ENCODE measurements at regions not wholly inside any gene's neighbourhood (a gene's known extent, or its start where the extent isn't known, plus 50 kb on each side); places are given as distances from the start of the nearest gene placed in this dataset.
"Not testable (repeated sequence)": the region's sequence is repeated elsewhere in the genome, so short reads cannot be mapped to it uniquely, and the experiment has no call there.

- ATAC-seq; H3K27ac Mint-ChIP-seq; DNase-seq (ENCODE audit: low spot score in 2 of 2): not testable (repeated sequence)
- H3K9me3 Mint-ChIP-seq = peaks cover 27 to 29% of the 10 kb centered on the region in 2 donors
- H3K36me3 Mint-ChIP-seq = peaks cover 28 to 32% of the 10 kb centered on the region in 2 donors
Observed at GRCh38 chr1:65554086-65554764, 133.8 kb downstream of the LEPR start.

- ATAC-seq (no peak), DNase-seq (ENCODE audit: low spot score in 2 of 2) (no peak)
- Mint-ChIP-seq H3K27ac (no peak overlapping the region), H3K9me3 (peaks cover 27 to 29% of the 10 kb centered on the region in 2 donors), H3K36me3 (peaks cover 28 to 32% of the 10 kb centered on the region in 2 donors)
Observed at GRCh38 chr1:65554829-65555228, 134.4 kb downstream of the LEPR start.

GRCh38 chr1:65558215-65558614 lies 137.7 kb downstream of the LEPR start:
- ATAC-seq = no peak
- Mint-ChIP-seq H3K9me3 (peaks cover 7 to 8% of the 10 kb centered on the region in 2 donors), H3K36me3 (peaks cover 6 to 8% of the 10 kb centered on the region in 2 donors), H3K27ac (no peak overlapping the region)
- no peak for DNase-seq (ENCODE audit: low spot score in 2 of 2)

GRCh38 chr1:65564493-65564892 lies 144.0 kb downstream of the LEPR start:
- DNase-seq (ENCODE audit: low spot score in 2 of 2) (no peak), ATAC-seq (no peak)
- no peak overlapping the region for H3K27ac Mint-ChIP-seq
- peaks cover 0 to 5% of the 10 kb centered on the region in 2 donors for H3K36me3 Mint-ChIP-seq
- peaks cover 0 to 3% of the 10 kb centered on the region in 2 donors for H3K9me3 Mint-ChIP-seq

- Mint-ChIP-seq H3K27ac (no peak overlapping the region), H3K9me3 (peaks cover 0 to 3% of the 10 kb centered on the region in 2 donors), H3K36me3 (peaks cover 0 to 5% of the 10 kb centered on the region in 2 donors)
- ATAC-seq = no peak
- DNase-seq (ENCODE audit: low spot score in 2 of 2) = no peak
Observed at GRCh38 chr1:65568285-65568684, 147.8 kb downstream of the LEPR start.

- ATAC-seq = no peak
- no peak overlapping the region for H3K27ac Mint-ChIP-seq
- H3K36me3 Mint-ChIP-seq = peaks cover 0 to 5% of the 10 kb centered on the region in 2 donors
- DNase-seq (ENCODE audit: low spot score in 2 of 2) = no peak
- peaks cover 0 to 3% of the 10 kb centered on the region in 2 donors for H3K9me3 Mint-ChIP-seq
Observed at GRCh38 chr1:65572701-65573421, 152.4 kb downstream of the LEPR start.

- no peak for ATAC-seq
- Mint-ChIP-seq H3K36me3 (no peaks in the 10 kb centered on the region), H3K9me3 (no peaks in the 10 kb centered on the region), H3K27ac (no peak overlapping the region)
- DNase-seq (ENCODE audit: low spot score in 2 of 2) = no peak
Observed at GRCh38 chr1:65577278-65577677, 156.8 kb downstream of the LEPR start.

GRCh38 chr1:65577982-65578381 lies 157.5 kb downstream of the LEPR start:
- ATAC-seq; H3K27ac Mint-ChIP-seq; H3K36me3 Mint-ChIP-seq; H3K9me3 Mint-ChIP-seq; DNase-seq (ENCODE audit: low spot score in 2 of 2): not testable (repeated sequence)

GRCh38 chr1:65581119-65581518 lies 160.7 kb downstream of the LEPR start:
- Mint-ChIP-seq H3K27ac (no peak overlapping the region), H3K9me3 (no peaks in the 10 kb centered on the region), H3K36me3 (no peaks in the 10 kb centered on the region)
- ATAC-seq (no peak), DNase-seq (ENCODE audit: low spot score in 2 of 2) (no peak)

GRCh38 chr1:65584399-65584798 lies 163.9 kb downstream of the LEPR start:
- ATAC-seq = no peak
- H3K9me3 Mint-ChIP-seq = no peaks in the 10 kb centered on the region
- no peaks in the 10 kb centered on the region for H3K36me3 Mint-ChIP-seq
- DNase-seq (ENCODE audit: low spot score in 2 of 2) = no peak
- no peak overlapping the region for H3K27ac Mint-ChIP-seq

- no peak for DNase-seq (ENCODE audit: low spot score in 2 of 2)
- Mint-ChIP-seq H3K36me3 (peaks cover 0 to 4% of the 10 kb centered on the region in 2 donors), H3K9me3 (peaks cover 0 to 6% of the 10 kb centered on the region in 2 donors), H3K27ac (no peak overlapping the region)
- no peak for ATAC-seq
Observed at GRCh38 chr1:65590279-65590678, 169.8 kb downstream of the LEPR start.

GRCh38 chr1:65593516-65593915 lies 173.0 kb downstream of the LEPR start:
- Mint-ChIP-seq H3K27ac (no peak overlapping the region), H3K36me3 (peaks cover 0 to 4% of the 10 kb centered on the region in 2 donors), H3K9me3 (peaks cover 0 to 6% of the 10 kb centered on the region in 2 donors)
- ATAC-seq = no peak
- no peak for DNase-seq (ENCODE audit: low spot score in 2 of 2)

- no peaks in the 10 kb centered on the region for H3K9me3 Mint-ChIP-seq
- H3K27ac Mint-ChIP-seq = no peak overlapping the region
- H3K36me3 Mint-ChIP-seq = no peaks in the 10 kb centered on the region
- DNase-seq (ENCODE audit: low spot score in 2 of 2) (no peak), ATAC-seq (no peak)
Observed at GRCh38 chr1:65595724-65596123, 175.3 kb downstream of the LEPR start.

- H3K9me3 Mint-ChIP-seq = no peaks in the 10 kb centered on the region
- no peaks in the 10 kb centered on the region for H3K36me3 Mint-ChIP-seq
- DNase-seq (ENCODE audit: low spot score in 2 of 2) (no peak), ATAC-seq (no peak)
- H3K27ac Mint-ChIP-seq = no peak overlapping the region
Observed at GRCh38 chr1:65596768-65597167, 176.3 kb downstream of the LEPR start.

GRCh38 chr1:65605621-65606020 lies 185.2 kb downstream of the LEPR start:
- no peak for ATAC-seq
- H3K36me3 Mint-ChIP-seq = no peaks in the 10 kb centered on the region
- DNase-seq (ENCODE audit: low spot score in 2 of 2) = no peak
- H3K9me3 Mint-ChIP-seq = no peaks in the 10 kb centered on the region
- no peak overlapping the region for H3K27ac Mint-ChIP-seq

GRCh38 chr1:65606426-65606825 lies 186.0 kb downstream of the LEPR start:
- Mint-ChIP-seq H3K36me3 (no peaks in the 10 kb centered on the region), H3K27ac (no peak overlapping the region), H3K9me3 (no peaks in the 10 kb centered on the region)
- ATAC-seq (no peak), DNase-seq (ENCODE audit: low spot score in 2 of 2) (no peak)

- Mint-ChIP-seq H3K27ac (no peak overlapping the region), H3K36me3 (no peaks in the 10 kb centered on the region), H3K9me3 (no peaks in the 10 kb centered on the region)
- DNase-seq (ENCODE audit: low spot score in 2 of 2) (no peak), ATAC-seq (no peak)
Observed at GRCh38 chr1:65613884-65614283, 178.8 kb upstream of the PDE4B start.

GRCh38 chr1:65615859-65616258 lies 176.8 kb upstream of the PDE4B start:
- DNase-seq (ENCODE audit: low spot score in 2 of 2) (no peak), ATAC-seq (no peak)
- H3K9me3 Mint-ChIP-seq = no peaks in the 10 kb centered on the region
- no peaks in the 10 kb centered on the region for H3K36me3 Mint-ChIP-seq
- H3K27ac Mint-ChIP-seq = no peak overlapping the region
